ENCODE measurements at regions not wholly inside any gene's neighbourhood (a gene's known extent, or its start where the extent isn't known, plus 50 kb on each side); places are given as distances from the start of the nearest gene placed in this dataset.

GRCh38 chr18:52222211-52222610, 117.8 kb upstream of the DCC start (continued):
- no peak for TF ChIP-seq MAX (IDR thresholded peaks at IDR 0.05)
- no peak for TF ChIP-seq EZH2 (IDR thresholded peaks at IDR 0.05)
- TF ChIP-seq RAD21 (IDR thresholded peaks at IDR 0.05; ENCODE audit: low read depth), result no peak
- no peak for TF ChIP-seq SIN3A (IDR thresholded peaks at IDR 0.05; ENCODE audit: low read depth)
- TF ChIP-seq ATF3 (IDR thresholded peaks at IDR 0.05), result no peak
- no peak for TF ChIP-seq EGR1 (IDR thresholded peaks at IDR 0.05; ENCODE audit: low read depth)

GRCh38 chr18:52227536-52227935, 112.5 kb upstream of the DCC start:
- BruUV-seq (replicated peaks), result no TSS peak
- Histone ChIP-seq H3K79me2 (ENCODE audit: insufficient read depth, low read length) (no peaks in the 10 kb centered on the region), H3K4me1 (ENCODE audit: control insufficient read depth in 1 of 2, insufficient read depth in 2 of 2, low read length in 2 of 2) (no peaks in the 10 kb centered on the region)

More at GRCh38 chr18:52227536-52227935, 112.5 kb upstream of the DCC start:
- Histone ChIP-seq H3K9me3 (ENCODE audit: control insufficient read depth in 1 of 2, insufficient read depth in 1 of 2, low read depth in 1 of 2, low read length in 2 of 2) (peaks cover 7 to 32% of the 10 kb centered on the region in 2 experiments; a peak in 3 of 4 replicates), H3K36me3 (ENCODE audit: control insufficient read depth in 1 of 2, insufficient read depth in 2 of 2, low read length in 2 of 2) (no peaks in the 10 kb centered on the region), H3K4me3 (replicated peaks in 1 of 2; ENCODE audit: low read depth in 1 of 2, low read length in 2 of 2) (no peak overlapping the region), H3K9ac (ENCODE audit: low read length) (no peak overlapping the region), H3K27ac (ENCODE audit: low read depth, low read length) (no peak overlapping the region), H4K20me1 (ENCODE audit: insufficient read depth) (no peaks in the 10 kb centered on the region), H3K4me2 (ENCODE audit: low read length) (no peak overlapping the region), H3K27me3 (ENCODE audit: insufficient read depth, low read length) (no peaks in the 10 kb centered on the region), H2AFZ (ENCODE audit: low read depth, low read length, poor library complexity, severe bottlenecking) (no peak overlapping the region), H3K9me2 (ENCODE audit: insufficient read depth) (no peaks in the 10 kb centered on the region)
- no peak for TF ChIP-seq RAD21 (IDR thresholded peaks at IDR 0.05; ENCODE audit: low read depth)
- TF ChIP-seq ZNF274 (IDR thresholded peaks at IDR 0.05; ENCODE audit: low read depth, low read length), result no peak
- no peak for TF ChIP-seq YY1 (IDR thresholded peaks at IDR 0.05; ENCODE audit: extremely low read depth, insufficient replicate concordance, low read depth, low read length)
- no peak for TF ChIP-seq FOSL1 (IDR thresholded peaks at IDR 0.05; ENCODE audit: low read depth)
- TF ChIP-seq EGR1 (IDR thresholded peaks at IDR 0.05; ENCODE audit: low read depth), result no peak
- no peak for TF ChIP-seq POLR2A (IDR thresholded peaks at IDR 0.05; ENCODE audit: borderline replicate concordance, extremely low read depth, insufficient read depth, insufficient read length)
- no peak for TF ChIP-seq SIN3A (IDR thresholded peaks at IDR 0.05; ENCODE audit: low read depth)
- TF ChIP-seq ZBTB33 (IDR thresholded peaks at IDR 0.05; ENCODE audit: extremely low read depth, insufficient replicate concordance, low read length), result no peak
- TF ChIP-seq CTCF (IDR thresholded peaks at IDR 0.05 in 2 of 3, conservative IDR thresholded peaks at IDR 0.05 in 1 of 3; ENCODE audit: borderline replicate concordance in 1 of 3, insufficient read depth in 1 of 3, low read depth in 2 of 3, low read length in 2 of 3), result no peak
- no peak for TF ChIP-seq EZH2 (IDR thresholded peaks at IDR 0.05)
- no peak for TF ChIP-seq TCF7L2 (IDR thresholded peaks at IDR 0.05; ENCODE audit: borderline replicate concordance, extremely low read depth, insufficient read depth, insufficient read length)
- TF ChIP-seq ZFX (IDR thresholded peaks at IDR 0.05), result no peak
- TF ChIP-seq EZH2phosphoT487 (IDR thresholded peaks at IDR 0.05; ENCODE audit: borderline replicate concordance), result no peak
- no peak for TF ChIP-seq CBX3 (IDR thresholded peaks at IDR 0.05; ENCODE audit: low read depth)
- no peak for TF ChIP-seq POLR2AphosphoS5 (IDR thresholded peaks at IDR 0.05; ENCODE audit: low read depth, low read length)
- no peak for TF ChIP-seq SP1 (IDR thresholded peaks at IDR 0.05; ENCODE audit: low read depth)
- no peak for TF ChIP-seq JUND (IDR thresholded peaks at IDR 0.05)
- POLR2A ChIA-PET, result no interaction called here
- ATAC-seq, result no peak
- CTCF ChIA-PET, result no interaction called here
- intact Hi-C loops (cut with micrococcal nuclease), result no loop called here
- RAD21 ChIA-PET (ENCODE audit: low non-redundant PET in 1 of 2, low total read pairs in 2 of 2, uncharacterized antibody in 2 of 2, unreplicated experiment in 2 of 2), result no interaction called here
- no peak for DNase-seq (ENCODE audit: low read depth, low spot score)

Measured in HCT116 (cell line).